ENCODE measurements at regions not wholly inside any gene's neighbourhood (a gene's known extent, or its start where the extent isn't known, plus 50 kb on each side); places are given as distances from the start of the nearest gene placed in this dataset.

DNA sequence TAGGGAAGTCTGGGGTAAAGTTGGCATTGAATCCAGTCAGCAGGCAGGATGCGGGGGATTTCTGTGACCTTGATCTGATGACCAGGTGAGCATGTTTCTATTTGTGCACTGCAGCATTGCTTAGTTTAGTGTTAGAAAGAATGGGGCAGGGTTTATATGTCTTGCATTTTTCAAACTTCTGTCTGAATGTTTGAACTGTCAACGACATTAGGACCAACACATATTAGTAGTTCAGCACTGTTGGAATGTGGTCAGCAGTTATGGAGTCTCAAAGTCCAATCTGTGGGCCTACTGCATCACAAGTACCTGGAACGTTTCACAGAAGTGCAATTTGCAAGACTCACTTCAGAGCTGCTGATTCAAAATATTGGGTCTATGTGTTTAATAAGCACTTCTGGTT is 276.6 kb upstream of the BMP2 start (continued):
- TF ChIP-seq, protein P1, sequence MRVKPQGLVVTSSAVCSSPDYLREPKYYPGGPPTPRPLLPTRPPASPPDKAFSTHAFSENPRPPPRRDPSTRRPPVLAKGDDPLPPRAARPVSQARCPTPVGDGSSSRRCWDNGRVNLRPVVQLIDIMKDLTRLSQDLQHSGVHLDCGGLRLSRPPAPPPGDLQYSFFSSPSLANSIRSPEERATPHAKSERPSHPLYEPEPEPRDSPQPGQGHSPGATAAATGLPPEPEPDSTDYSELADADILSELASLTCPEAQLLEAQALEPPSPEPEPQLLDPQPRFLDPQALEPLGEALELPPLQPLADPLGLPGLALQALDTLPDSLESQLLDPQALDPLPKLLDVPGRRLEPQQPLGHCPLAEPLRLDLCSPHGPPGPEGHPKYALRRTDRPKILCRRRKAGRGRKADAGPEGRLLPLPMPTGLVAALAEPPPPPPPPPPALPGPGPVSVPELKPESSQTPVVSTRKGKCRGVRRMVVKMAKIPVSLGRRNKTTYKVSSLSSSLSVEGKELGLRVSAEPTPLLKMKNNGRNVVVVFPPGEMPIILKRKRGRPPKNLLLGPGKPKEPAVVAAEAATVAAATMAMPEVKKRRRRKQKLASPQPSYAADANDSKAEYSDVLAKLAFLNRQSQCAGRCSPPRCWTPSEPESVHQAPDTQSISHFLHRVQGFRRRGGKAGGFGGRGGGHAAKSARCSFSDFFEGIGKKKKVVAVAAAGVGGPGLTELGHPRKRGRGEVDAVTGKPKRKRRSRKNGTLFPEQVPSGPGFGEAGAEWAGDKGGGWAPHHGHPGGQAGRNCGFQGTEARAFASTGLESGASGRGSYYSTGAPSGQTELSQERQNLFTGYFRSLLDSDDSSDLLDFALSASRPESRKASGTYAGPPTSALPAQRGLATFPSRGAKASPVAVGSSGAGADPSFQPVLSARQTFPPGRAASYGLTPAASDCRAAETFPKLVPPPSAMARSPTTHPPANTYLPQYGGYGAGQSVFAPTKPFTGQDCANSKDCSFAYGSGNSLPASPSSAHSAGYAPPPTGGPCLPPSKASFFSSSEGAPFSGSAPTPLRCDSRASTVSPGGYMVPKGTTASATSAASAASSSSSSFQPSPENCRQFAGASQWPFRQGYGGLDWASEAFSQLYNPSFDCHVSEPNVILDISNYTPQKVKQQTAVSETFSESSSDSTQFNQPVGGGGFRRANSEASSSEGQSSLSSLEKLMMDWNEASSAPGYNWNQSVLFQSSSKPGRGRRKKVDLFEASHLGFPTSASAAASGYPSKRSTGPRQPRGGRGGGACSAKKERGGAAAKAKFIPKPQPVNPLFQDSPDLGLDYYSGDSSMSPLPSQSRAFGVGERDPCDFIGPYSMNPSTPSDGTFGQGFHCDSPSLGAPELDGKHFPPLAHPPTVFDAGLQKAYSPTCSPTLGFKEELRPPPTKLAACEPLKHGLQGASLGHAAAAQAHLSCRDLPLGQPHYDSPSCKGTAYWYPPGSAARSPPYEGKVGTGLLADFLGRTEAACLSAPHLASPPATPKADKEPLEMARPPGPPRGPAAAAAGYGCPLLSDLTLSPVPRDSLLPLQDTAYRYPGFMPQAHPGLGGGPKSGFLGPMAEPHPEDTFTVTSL (CRISPR knock-in tag; IDR thresholded peaks at IDR 0.05; ENCODE audit: borderline replicate concordance), result peak; percentile 61; the same call in 1 of the 2 replicates
- TF ChIP-seq ZNF75D (CRISPR knock-in tag; IDR thresholded peaks at IDR 0.05; ENCODE audit: borderline replicate concordance), result no peak
- TF ChIP-seq MED1 (CRISPR knock-in tag; IDR thresholded peaks at IDR 0.05), result peak; percentile 53; the same call in 1 of the 2 replicates
- peak; percentile 71; the same call in 1 of the 2 replicates for TF ChIP-seq ZNF264 (CRISPR knock-in tag; IDR thresholded peaks at IDR 0.05)
- TF ChIP-seq, protein P2, sequence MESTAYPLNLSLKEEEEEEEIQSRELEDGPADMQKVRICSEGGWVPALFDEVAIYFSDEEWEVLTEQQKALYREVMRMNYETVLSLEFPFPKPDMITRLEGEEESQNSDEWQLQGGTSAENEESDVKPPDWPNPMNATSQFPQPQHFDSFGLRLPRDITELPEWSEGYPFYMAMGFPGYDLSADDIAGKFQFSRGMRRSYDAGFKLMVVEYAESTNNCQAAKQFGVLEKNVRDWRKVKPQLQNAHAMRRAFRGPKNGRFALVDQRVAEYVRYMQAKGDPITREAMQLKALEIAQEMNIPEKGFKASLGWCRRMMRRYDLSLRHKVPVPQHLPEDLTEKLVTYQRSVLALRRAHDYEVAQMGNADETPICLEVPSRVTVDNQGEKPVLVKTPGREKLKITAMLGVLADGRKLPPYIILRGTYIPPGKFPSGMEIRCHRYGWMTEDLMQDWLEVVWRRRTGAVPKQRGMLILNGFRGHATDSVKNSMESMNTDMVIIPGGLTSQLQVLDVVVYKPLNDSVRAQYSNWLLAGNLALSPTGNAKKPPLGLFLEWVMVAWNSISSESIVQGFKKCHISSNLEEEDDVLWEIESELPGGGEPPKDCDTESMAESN (CRISPR knock-in tag; conservative IDR thresholded peaks at IDR 0.05), result 0 out of 2 replicates have a peak, but pooled peaks have one; percentile 26
- TF ChIP-seq, protein P3, sequence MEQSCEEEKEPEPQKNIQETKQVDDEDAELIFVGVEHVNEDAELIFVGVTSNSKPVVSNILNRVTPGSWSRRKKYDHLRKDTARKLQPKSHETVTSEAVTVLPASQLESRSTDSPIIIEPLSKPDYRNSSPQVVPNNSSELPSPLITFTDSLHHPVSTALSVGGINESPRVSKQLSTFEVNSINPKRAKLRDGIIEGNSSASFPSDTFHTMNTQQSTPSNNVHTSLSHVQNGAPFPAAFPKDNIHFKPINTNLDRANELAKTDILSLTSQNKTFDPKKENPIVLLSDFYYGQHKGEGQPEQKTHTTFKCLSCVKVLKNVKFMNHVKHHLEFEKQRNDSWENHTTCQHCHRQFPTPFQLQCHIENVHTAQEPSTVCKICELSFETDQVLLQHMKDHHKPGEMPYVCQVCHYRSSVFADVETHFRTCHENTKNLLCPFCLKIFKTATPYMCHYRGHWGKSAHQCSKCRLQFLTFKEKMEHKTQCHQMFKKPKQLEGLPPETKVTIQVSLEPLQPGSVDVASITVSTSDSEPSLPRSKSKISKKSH (CRISPR knock-in tag; IDR thresholded peaks at IDR 0.05; ENCODE audit: borderline replicate concordance), result no peak
- TF ChIP-seq ZNF644 (CRISPR knock-in tag; IDR thresholded peaks at IDR 0.05; ENCODE audit: low read depth), result peak; percentile 98
- peak; percentile 98 for TF ChIP-seq EHMT2 (IDR thresholded peaks at IDR 0.05; ENCODE audit: borderline replicate concordance, low read depth, low read length)
- TF ChIP-seq TEAD2 (CRISPR knock-in tag; IDR thresholded peaks at IDR 0.05), result peak; percentile 77; the same call in 1 of the 2 replicates
- TF ChIP-seq, protein P4, sequence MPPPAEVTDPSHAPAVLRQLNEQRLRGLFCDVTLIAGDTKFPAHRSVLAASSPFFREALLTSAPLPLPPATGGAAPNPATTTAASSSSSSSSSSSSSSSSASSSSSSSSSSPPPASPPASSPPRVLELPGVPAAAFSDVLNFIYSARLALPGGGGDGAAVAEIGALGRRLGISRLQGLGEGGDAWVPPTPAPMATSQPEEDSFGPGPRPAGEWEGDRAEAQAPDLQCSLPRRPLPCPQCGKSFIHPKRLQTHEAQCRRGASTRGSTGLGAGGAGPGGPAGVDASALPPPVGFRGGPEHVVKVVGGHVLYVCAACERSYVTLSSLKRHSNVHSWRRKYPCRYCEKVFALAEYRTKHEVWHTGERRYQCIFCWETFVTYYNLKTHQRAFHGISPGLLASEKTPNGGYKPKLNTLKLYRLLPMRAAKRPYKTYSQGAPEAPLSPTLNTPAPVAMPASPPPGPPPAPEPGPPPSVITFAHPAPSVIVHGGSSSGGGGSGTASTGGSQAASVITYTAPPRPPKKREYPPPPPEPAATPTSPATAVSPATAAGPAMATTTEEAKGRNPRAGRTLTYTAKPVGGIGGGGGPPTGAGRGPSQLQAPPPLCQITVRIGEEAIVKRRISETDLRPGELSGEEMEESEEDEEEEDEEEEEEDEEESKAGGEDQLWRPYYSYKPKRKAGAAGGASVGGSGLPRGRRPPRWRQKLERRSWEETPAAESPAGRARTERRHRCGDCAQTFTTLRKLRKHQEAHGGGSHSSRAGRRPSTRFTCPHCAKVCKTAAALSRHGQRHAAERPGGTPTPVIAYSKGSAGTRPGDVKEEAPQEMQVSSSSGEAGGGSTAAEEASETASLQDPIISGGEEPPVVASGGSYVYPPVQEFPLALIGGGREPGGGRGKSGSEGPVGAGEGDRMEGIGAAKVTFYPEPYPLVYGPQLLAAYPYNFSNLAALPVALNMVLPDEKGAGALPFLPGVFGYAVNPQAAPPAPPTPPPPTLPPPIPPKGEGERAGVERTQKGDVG (CRISPR knock-in tag; IDR thresholded peaks at IDR 0.05; ENCODE audit: borderline replicate concordance), result no peak
- TF ChIP-seq NCOA2 (CRISPR knock-in tag; IDR thresholded peaks at IDR 0.05), result peak; percentile 64
- TF ChIP-seq, protein P5, sequence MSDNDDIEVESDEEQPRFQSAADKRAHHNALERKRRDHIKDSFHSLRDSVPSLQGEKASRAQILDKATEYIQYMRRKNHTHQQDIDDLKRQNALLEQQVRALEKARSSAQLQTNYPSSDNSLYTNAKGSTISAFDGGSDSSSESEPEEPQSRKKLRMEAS (IDR thresholded peaks at IDR 0.05), result peak; percentile 33; the same call in 1 of the 2 replicates
- TF ChIP-seq FOXK1 (CRISPR knock-in tag; IDR thresholded peaks at IDR 0.05; ENCODE audit: borderline replicate concordance, low read depth), result peak; percentile 56; the same call in 1 of the 2 replicates
- peak; percentile 67; the same call in 1 of the 2 replicates for TF ChIP-seq ZMAT3 (CRISPR knock-in tag; conservative IDR thresholded peaks at IDR 0.05)
- 0 out of 2 replicates have a peak, but pooled peaks have one; percentile 53 for TF ChIP-seq SMAD3 (CRISPR knock-in tag; IDR thresholded peaks at IDR 0.05)
- no peak for TF ChIP-seq PHB2 (IDR thresholded peaks at IDR 0.05; ENCODE audit: partially characterized antibody)
- no peak for TF ChIP-seq ZNF101 (CRISPR knock-in tag; IDR thresholded peaks at IDR 0.05; ENCODE audit: borderline replicate concordance, low read depth)
- no peak for TF ChIP-seq SP4 (CRISPR knock-in tag; IDR thresholded peaks at IDR 0.05)
